ENCODE measurements at regions not wholly inside any gene's neighbourhood (a gene's known extent, or its start where the extent isn't known, plus 50 kb on each side); places are given as distances from the start of the nearest gene placed in this dataset.

- TF ChIP-seq CTCF (IDR thresholded peaks at IDR 0.05; ENCODE audit: poor library complexity, severe bottlenecking), result no peak
- TF ChIP-seq REST (IDR thresholded peaks at IDR 0.05; ENCODE audit: borderline replicate concordance), result no peak
Observed at GRCh38 chr2:236685979-236686520, 116.4 kb downstream of the ACKR3 start.

Data from neural cell (in vitro differentiated cells).